ENCODE measurements at regions not wholly inside any gene's neighbourhood (a gene's known extent, or its start where the extent isn't known, plus 50 kb on each side); places are given as distances from the start of the nearest gene placed in this dataset.

- Histone ChIP-seq H3K9me3 (ENCODE audit: severe bottlenecking) (no peaks in the 10 kb centered on the region), H3K27ac (ENCODE audit: poor library complexity, severe bottlenecking) (no peak overlapping the region), H3K4me3 (ENCODE audit: severe bottlenecking) (no peak overlapping the region), H3K4me1 (ENCODE audit: insufficient read depth, poor library complexity, severe bottlenecking) (peaks cover 17% of the 10 kb centered on the region), H3K27me3 (ENCODE audit: insufficient read depth, poor library complexity, severe bottlenecking) (no peaks in the 10 kb centered on the region), H3K36me3 (ENCODE audit: low read depth) (no peaks in the 10 kb centered on the region)
- 0 out of 3 replicates have a peak, but pooled peaks have one; percentile 8 for ATAC-seq (ENCODE audit: low read depth)
- DNase-seq (ENCODE audit: low spot score), result no peak
- no peak for TF ChIP-seq CTCF (IDR thresholded peaks at IDR 0.05; ENCODE audit: poor library complexity, severe bottlenecking)
These were observed 65.0 kb upstream of the GGTA1 start for GRCh38 chr9:121564504-121565260.

DNA sequence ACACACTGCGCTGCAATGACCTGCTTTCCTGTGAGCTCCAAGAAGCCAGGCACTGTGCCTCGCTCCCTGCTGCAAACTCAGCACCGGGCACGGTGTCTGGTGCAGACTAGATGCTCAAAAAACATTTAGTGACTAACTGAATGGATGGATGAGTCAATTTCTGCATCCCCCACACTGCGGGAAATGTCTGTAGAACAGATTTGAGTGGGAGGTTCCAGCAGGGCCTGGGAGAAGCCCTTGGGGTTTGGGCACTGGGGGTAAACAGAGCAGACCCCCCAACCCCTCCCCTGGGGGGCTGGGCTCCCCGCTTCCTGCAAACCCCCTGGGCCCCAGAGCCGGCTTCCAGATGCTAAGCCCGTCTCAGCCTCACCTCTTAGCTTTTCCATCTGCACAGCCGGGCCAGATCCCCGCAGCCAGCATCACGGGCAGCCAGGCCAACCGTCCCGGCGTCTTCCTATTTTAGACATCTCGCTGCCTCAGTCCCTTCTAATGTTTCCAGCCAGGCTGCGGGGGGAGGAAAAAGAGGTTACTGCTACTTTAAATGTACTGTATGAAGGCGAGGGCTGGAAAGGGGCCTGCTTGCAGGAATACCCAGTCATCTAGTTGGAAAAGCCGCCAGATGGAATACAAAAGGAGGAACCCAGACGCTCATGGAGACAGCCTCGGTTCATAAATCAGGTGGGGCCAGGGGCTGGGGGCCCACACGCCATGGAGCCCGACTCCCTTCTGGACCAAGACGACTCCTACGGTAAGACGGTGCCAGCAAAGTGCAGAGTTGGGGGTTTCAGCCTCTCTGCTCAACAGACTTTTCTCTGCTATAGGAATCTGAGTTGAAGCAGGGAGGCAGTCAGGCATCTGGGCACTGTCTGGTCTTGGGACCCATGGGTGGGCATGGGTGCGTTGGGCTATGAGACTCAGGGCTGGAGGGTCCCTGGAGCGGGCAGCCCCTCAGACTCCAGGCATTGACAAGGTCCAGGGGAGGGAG, 67.1 kb upstream of the GGTA1 start:
- H3K4me3 ChIP-seq (ENCODE audit: severe bottlenecking), result no peak overlapping the region

DNA sequence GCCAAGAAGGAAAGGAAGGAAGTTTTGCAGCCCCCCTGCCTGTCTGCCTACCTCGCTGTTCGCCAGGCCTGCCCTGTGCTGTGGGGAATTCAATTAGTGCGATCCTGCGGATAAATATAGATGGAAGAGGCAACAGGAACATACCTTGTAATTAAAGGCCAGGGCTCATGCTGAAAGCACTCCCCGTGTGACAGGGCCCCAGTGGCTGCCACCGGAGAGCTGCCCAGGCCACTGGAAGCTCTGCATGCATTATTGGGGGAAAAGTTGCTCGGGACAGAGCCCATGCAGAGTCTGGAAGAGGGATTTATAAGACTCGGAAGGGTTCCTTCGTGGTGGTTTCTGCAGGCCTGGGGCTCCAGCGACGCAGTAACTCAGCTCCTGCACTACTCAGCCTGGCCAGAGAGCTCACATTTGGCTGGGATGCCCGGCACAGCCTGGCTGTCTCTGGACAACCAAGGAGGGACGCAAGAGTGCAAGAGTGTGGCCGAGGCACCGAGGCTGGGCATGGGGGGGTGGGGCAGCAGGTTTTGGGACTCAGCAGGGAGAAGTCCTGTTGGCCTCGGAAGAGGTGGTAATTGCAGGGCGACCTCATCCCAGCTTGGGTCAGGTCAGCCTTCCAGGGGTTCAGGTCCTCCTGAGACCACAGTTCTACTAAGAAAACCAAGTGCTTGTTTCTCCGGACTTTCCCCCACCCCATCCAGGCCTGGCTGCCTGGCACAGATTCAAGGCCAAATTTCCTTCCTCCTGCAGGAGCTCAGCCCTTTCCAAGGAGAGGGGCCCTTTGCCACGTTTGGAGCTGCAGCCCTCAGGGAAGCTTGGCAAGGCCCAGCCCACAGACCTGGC, 68.1 kb upstream of the GGTA1 start:
- no peak for TF ChIP-seq CTCF (IDR thresholded peaks at IDR 0.05; ENCODE audit: poor library complexity, severe bottlenecking)
- Histone ChIP-seq H3K9me3 (ENCODE audit: severe bottlenecking) (no peaks in the 10 kb centered on the region), H3K4me1 (ENCODE audit: insufficient read depth, poor library complexity, severe bottlenecking) (peaks cover 12% of the 10 kb centered on the region), H3K27me3 (ENCODE audit: insufficient read depth, poor library complexity, severe bottlenecking) (no peaks in the 10 kb centered on the region), H3K27ac (ENCODE audit: poor library complexity, severe bottlenecking) (no peak overlapping the region), H3K4me3 (ENCODE audit: severe bottlenecking) (no peak overlapping the region), H3K36me3 (ENCODE audit: low read depth) (no peaks in the 10 kb centered on the region)
- no peak for ATAC-seq (ENCODE audit: low read depth)
- DNase-seq (ENCODE audit: low spot score), result no peak

More for the DNA sequence above, 67.1 kb upstream of the GGTA1 start:
- Histone ChIP-seq H3K36me3 (ENCODE audit: low read depth) (no peaks in the 10 kb centered on the region), H3K4me1 (ENCODE audit: insufficient read depth, poor library complexity, severe bottlenecking) (peaks cover 17% of the 10 kb centered on the region), H3K27ac (ENCODE audit: poor library complexity, severe bottlenecking) (no peak overlapping the region), H3K9me3 (ENCODE audit: severe bottlenecking) (no peaks in the 10 kb centered on the region), H3K27me3 (ENCODE audit: insufficient read depth, poor library complexity, severe bottlenecking) (no peaks in the 10 kb centered on the region)
- TF ChIP-seq CTCF (IDR thresholded peaks at IDR 0.05; ENCODE audit: poor library complexity, severe bottlenecking), result no peak
- ATAC-seq (ENCODE audit: low read depth), result peak; percentile 32; the same call in 1 of the 3 replicates
- no peak for DNase-seq (ENCODE audit: low spot score)

- no peaks in the 10 kb centered on the region for H3K9me3 ChIP-seq (ENCODE audit: severe bottlenecking)
- H3K4me1 ChIP-seq (ENCODE audit: insufficient read depth, poor library complexity, severe bottlenecking), result peaks cover 12% of the 10 kb centered on the region
- H3K27ac ChIP-seq (ENCODE audit: poor library complexity, severe bottlenecking), result peak overlapping the region; percentile 18
- no peak for DNase-seq (ENCODE audit: low spot score)
- no peaks in the 10 kb centered on the region for H3K36me3 ChIP-seq (ENCODE audit: low read depth)
- no peak for TF ChIP-seq CTCF (IDR thresholded peaks at IDR 0.05; ENCODE audit: poor library complexity, severe bottlenecking)
- no peaks in the 10 kb centered on the region for H3K27me3 ChIP-seq (ENCODE audit: insufficient read depth, poor library complexity, severe bottlenecking)
- peak; percentile 44; the same call in 2 of the 3 replicates for ATAC-seq (ENCODE audit: low read depth)
- H3K4me3 ChIP-seq (ENCODE audit: severe bottlenecking), result no peak overlapping the region
These were observed 69.0 kb upstream of the GGTA1 start for GRCh38 chr9:121568343-121569265.

Data from RWPE2 (cell line).